ENCODE measurements at regions not wholly inside any gene's neighbourhood (a gene's known extent, or its start where the extent isn't known, plus 50 kb on each side); places are given as distances from the start of the nearest gene placed in this dataset.
A peak's percentile ranks its signal among the peaks of the same experiment; 100 is the strongest.

- Histone ChIP-seq H3K4me3 (no peak overlapping the region), H3K9me3 (no peaks in the 10 kb centered on the region), H3K36me3 (no peaks in the 10 kb centered on the region), H3K27me3 (no peaks in the 10 kb centered on the region), H3K4me1 (no peaks in the 10 kb centered on the region), H3K27ac (no peak overlapping the region)
- intact Hi-C loops (cut with DNase I), result no loop called here
- DNase-seq (ENCODE audit: extremely low spot score in 2 of 2), result peak in 1 of 2 donors; percentile 80
- no peak for TF ChIP-seq POLR2AphosphoS5 (IDR thresholded peaks at IDR 0.05; ENCODE audit: insufficient read depth in 1 of 2, low read depth in 1 of 2)
- no peak for TF ChIP-seq POLR2A (IDR thresholded peaks at IDR 0.05)
- no peak for TF ChIP-seq CTCF (IDR thresholded peaks at IDR 0.05)
These were observed 325.5 kb downstream of the TMEM121 start for GRCh38 chr14:105851716-105852377.

- H3K27me3 ChIP-seq, result no peaks in the 10 kb centered on the region
- DNase-seq (ENCODE audit: extremely low spot score in 2 of 2), result peak; percentile 70 to 91
- no peak overlapping the region for H3K27ac ChIP-seq
- TF ChIP-seq CTCF (IDR thresholded peaks at IDR 0.05), result no peak
- no peak for TF ChIP-seq POLR2A (IDR thresholded peaks at IDR 0.05)
- no peak for TF ChIP-seq POLR2AphosphoS5 (IDR thresholded peaks at IDR 0.05; ENCODE audit: insufficient read depth in 1 of 2, low read depth in 1 of 2)
- H3K4me1 ChIP-seq, result no peaks in the 10 kb centered on the region
- H3K4me3 ChIP-seq, result no peak overlapping the region
- no peaks in the 10 kb centered on the region for H3K9me3 ChIP-seq
- intact Hi-C loops (cut with DNase I), result no loop called here
- H3K36me3 ChIP-seq, result no peaks in the 10 kb centered on the region
These were observed 326.1 kb downstream of the TMEM121 start for GRCh38 chr14:105852378-105853088.

GRCh38 chr14:105853089-105853906 lies 326.9 kb downstream of the TMEM121 start:
- no peaks in the 10 kb centered on the region for H3K27me3 ChIP-seq
- peak in 1 of 2 donors; percentile 81 for DNase-seq (ENCODE audit: extremely low spot score in 2 of 2)
- intact Hi-C loops (cut with DNase I), result no loop called here

GRCh38 chr14:105853907-105854599 lies 327.7 kb downstream of the TMEM121 start:
- Histone ChIP-seq H3K9me3 (no peaks in the 10 kb centered on the region), H3K36me3 (no peaks in the 10 kb centered on the region), H3K27me3 (no peaks in the 10 kb centered on the region), H3K4me3 (no peak overlapping the region), H3K4me1 (no peaks in the 10 kb centered on the region), H3K27ac (no peak overlapping the region)
- intact Hi-C loops (cut with DNase I), result no loop called here
- peak in 1 of 2 donors; percentile 74 for DNase-seq (ENCODE audit: extremely low spot score in 2 of 2)
- TF ChIP-seq POLR2AphosphoS5 (IDR thresholded peaks at IDR 0.05; ENCODE audit: insufficient read depth in 1 of 2, low read depth in 1 of 2) (no peak), POLR2A (IDR thresholded peaks at IDR 0.05) (no peak), CTCF (IDR thresholded peaks at IDR 0.05) (no peak)

More at GRCh38 chr14:105853089-105853906, 326.9 kb downstream of the TMEM121 start:
- H3K36me3 ChIP-seq, result no peaks in the 10 kb centered on the region
- TF ChIP-seq POLR2A (IDR thresholded peaks at IDR 0.05), result no peak
- no peak for TF ChIP-seq CTCF (IDR thresholded peaks at IDR 0.05)
- no peaks in the 10 kb centered on the region for H3K9me3 ChIP-seq
- H3K4me3 ChIP-seq, result no peak overlapping the region
- H3K27ac ChIP-seq, result no peak overlapping the region
- no peaks in the 10 kb centered on the region for H3K4me1 ChIP-seq
